ENCODE measurements at regions not wholly inside any gene's neighbourhood (a gene's known extent, or its start where the extent isn't known, plus 50 kb on each side); places are given as distances from the start of the nearest gene placed in this dataset.

DNA sequence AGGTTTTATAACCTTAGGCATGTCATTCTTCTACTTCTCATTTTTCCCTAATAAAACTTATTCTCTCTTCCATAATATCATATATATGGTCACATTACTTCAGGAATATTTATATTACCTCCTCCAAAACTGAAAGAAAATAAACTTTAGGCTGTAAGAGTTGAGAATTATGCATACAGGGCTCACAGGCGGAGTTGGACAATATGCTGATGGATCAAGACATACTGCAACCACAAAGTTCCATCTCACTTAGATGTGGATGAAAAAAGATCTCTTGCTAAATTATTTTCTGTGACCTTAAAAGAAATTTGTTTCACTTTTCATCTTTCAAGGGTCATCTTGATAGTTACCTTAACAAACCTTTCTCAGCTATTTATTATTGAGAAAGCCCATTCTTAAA lies 152.6 kb upstream of the PDE4B start:
- TF ChIP-seq, protein P1, sequence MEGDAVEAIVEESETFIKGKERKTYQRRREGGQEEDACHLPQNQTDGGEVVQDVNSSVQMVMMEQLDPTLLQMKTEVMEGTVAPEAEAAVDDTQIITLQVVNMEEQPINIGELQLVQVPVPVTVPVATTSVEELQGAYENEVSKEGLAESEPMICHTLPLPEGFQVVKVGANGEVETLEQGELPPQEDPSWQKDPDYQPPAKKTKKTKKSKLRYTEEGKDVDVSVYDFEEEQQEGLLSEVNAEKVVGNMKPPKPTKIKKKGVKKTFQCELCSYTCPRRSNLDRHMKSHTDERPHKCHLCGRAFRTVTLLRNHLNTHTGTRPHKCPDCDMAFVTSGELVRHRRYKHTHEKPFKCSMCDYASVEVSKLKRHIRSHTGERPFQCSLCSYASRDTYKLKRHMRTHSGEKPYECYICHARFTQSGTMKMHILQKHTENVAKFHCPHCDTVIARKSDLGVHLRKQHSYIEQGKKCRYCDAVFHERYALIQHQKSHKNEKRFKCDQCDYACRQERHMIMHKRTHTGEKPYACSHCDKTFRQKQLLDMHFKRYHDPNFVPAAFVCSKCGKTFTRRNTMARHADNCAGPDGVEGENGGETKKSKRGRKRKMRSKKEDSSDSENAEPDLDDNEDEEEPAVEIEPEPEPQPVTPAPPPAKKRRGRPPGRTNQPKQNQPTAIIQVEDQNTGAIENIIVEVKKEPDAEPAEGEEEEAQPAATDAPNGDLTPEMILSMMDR (IDR thresholded peaks at IDR 0.05; ENCODE audit: low read depth, low read length): no peak
- no peak for TF ChIP-seq POLR2A (IDR thresholded peaks at IDR 0.05; ENCODE audit: extremely low read depth, insufficient read length)
- TF ChIP-seq, protein P2, sequence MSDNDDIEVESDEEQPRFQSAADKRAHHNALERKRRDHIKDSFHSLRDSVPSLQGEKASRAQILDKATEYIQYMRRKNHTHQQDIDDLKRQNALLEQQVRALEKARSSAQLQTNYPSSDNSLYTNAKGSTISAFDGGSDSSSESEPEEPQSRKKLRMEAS (IDR thresholded peaks at IDR 0.05; ENCODE audit: low read depth, low read length): no peak

Measured in NB4 (cell line).